ENCODE measurements at regions not wholly inside any gene's neighbourhood (a gene's known extent, or its start where the extent isn't known, plus 50 kb on each side); places are given as distances from the start of the nearest gene placed in this dataset.

- TF ChIP-seq CTCF (IDR thresholded peaks at IDR 0.05) = no peak
- TF ChIP-seq POLR2A (IDR thresholded peaks at IDR 0.05) = no peak
- no peak for TF ChIP-seq POLR2AphosphoS5 (IDR thresholded peaks at IDR 0.05)
Measured at GRCh38 chr1:56019922-56020321, 559.4 kb downstream of the PLPP3 start.
